ENCODE measurements at regions not wholly inside any gene's neighbourhood (a gene's known extent, or its start where the extent isn't known, plus 50 kb on each side); places are given as distances from the start of the nearest gene placed in this dataset.

- Histone ChIP-seq H3K9me3 (ENCODE audit: low read length) (no peaks in the 10 kb centered on the region), H3K79me2 (ENCODE audit: insufficient read depth, low read depth, low read length) (no peaks in the 10 kb centered on the region), H3K27ac (ENCODE audit: low read depth, low read length, poor library complexity, severe bottlenecking) (no peak overlapping the region), H4K20me1 (ENCODE audit: insufficient read depth, low read length) (no peaks in the 10 kb centered on the region), H3K9me2 (ENCODE audit: insufficient read depth, low read length) (no peaks in the 10 kb centered on the region), H2AFZ (ENCODE audit: low read length) (no peak overlapping the region), H3K4me2 (ENCODE audit: low read length) (no peak overlapping the region), H3K4me1 (ENCODE audit: insufficient read depth, low read length, poor library complexity, severe bottlenecking) (no peaks in the 10 kb centered on the region), H3K36me3 (ENCODE audit: insufficient read depth, low read length) (no peaks in the 10 kb centered on the region), H3K4me3 (ENCODE audit: low read depth, low read length, poor library complexity, severe bottlenecking) (no peak overlapping the region)
- DNase-seq (ENCODE audit: low spot score), result no peak
- CTCF ChIA-PET (ENCODE audit: unreplicated experiment), result no interaction called here
- TF ChIP-seq CTCF (conservative IDR thresholded peaks at IDR 0.05; ENCODE audit: low read length) (no peak), EZH2phosphoT487 (IDR thresholded peaks at IDR 0.05; ENCODE audit: borderline replicate concordance, low read depth, low read length) (no peak)
- POLR2A ChIA-PET, result no interaction called here
- intact Hi-C loops (cut with micrococcal nuclease; ENCODE audit: unreplicated experiment), result no loop called here
- no TSS peak for BruUV-seq (replicated peaks)
Measured at GRCh38 chr11:133732109-133732674, 113.1 kb downstream of the SPATA19 start.

- Histone ChIP-seq H2AFZ (ENCODE audit: low read length) (no peak overlapping the region), H4K20me1 (ENCODE audit: insufficient read depth, low read length) (no peaks in the 10 kb centered on the region), H3K36me3 (ENCODE audit: insufficient read depth, low read length) (no peaks in the 10 kb centered on the region), H3K79me2 (ENCODE audit: insufficient read depth, low read depth, low read length) (no peaks in the 10 kb centered on the region), H3K4me2 (ENCODE audit: low read length) (no peak overlapping the region), H3K4me3 (ENCODE audit: low read depth, low read length, poor library complexity, severe bottlenecking) (no peak overlapping the region), H3K27ac (ENCODE audit: low read depth, low read length, poor library complexity, severe bottlenecking) (no peak overlapping the region), H3K4me1 (ENCODE audit: insufficient read depth, low read length, poor library complexity, severe bottlenecking) (no peaks in the 10 kb centered on the region), H3K9me2 (ENCODE audit: insufficient read depth, low read length) (no peaks in the 10 kb centered on the region), H3K9me3 (ENCODE audit: low read length) (no peaks in the 10 kb centered on the region)
- intact Hi-C loops (cut with micrococcal nuclease; ENCODE audit: unreplicated experiment), result no loop called here
- no peak for TF ChIP-seq EZH2phosphoT487 (IDR thresholded peaks at IDR 0.05; ENCODE audit: borderline replicate concordance, low read depth, low read length)
- TF ChIP-seq CTCF (conservative IDR thresholded peaks at IDR 0.05; ENCODE audit: low read length), result no peak
- no TSS peak for BruUV-seq (replicated peaks)
- DNase-seq (ENCODE audit: low spot score), result no peak
- ChIA-PET CTCF (ENCODE audit: unreplicated experiment) (no interaction called here), POLR2A (no interaction called here)
Measured at GRCh38 chr11:133727774-133728173, 117.5 kb downstream of the SPATA19 start.

- H3K36me3 ChIP-seq (ENCODE audit: insufficient read depth, low read length), result no peaks in the 10 kb centered on the region
- no TSS peak for BruUV-seq (replicated peaks)
- TF ChIP-seq CTCF (conservative IDR thresholded peaks at IDR 0.05; ENCODE audit: low read length) (no peak), EZH2phosphoT487 (IDR thresholded peaks at IDR 0.05; ENCODE audit: borderline replicate concordance, low read depth, low read length) (no peak)
- POLR2A ChIA-PET, result no interaction called here
- H3K9me2 ChIP-seq (ENCODE audit: insufficient read depth, low read length), result no peaks in the 10 kb centered on the region
- no peak overlapping the region for H2AFZ ChIP-seq (ENCODE audit: low read length)
- DNase-seq (ENCODE audit: low spot score), result no peak
- H3K79me2 ChIP-seq (ENCODE audit: insufficient read depth, low read depth, low read length), result no peaks in the 10 kb centered on the region
- no peaks in the 10 kb centered on the region for H3K4me1 ChIP-seq (ENCODE audit: insufficient read depth, low read length, poor library complexity, severe bottlenecking)
- CTCF ChIA-PET (ENCODE audit: unreplicated experiment), result no interaction called here
- H3K27ac ChIP-seq (ENCODE audit: low read depth, low read length, poor library complexity, severe bottlenecking), result no peak overlapping the region
- no peaks in the 10 kb centered on the region for H4K20me1 ChIP-seq (ENCODE audit: insufficient read depth, low read length)
- no peak overlapping the region for H3K4me3 ChIP-seq (ENCODE audit: low read depth, low read length, poor library complexity, severe bottlenecking)
- H3K4me2 ChIP-seq (ENCODE audit: low read length), result no peak overlapping the region
- intact Hi-C loops (cut with micrococcal nuclease; ENCODE audit: unreplicated experiment), result no loop called here
- no peaks in the 10 kb centered on the region for H3K9me3 ChIP-seq (ENCODE audit: low read length)
Measured at GRCh38 chr11:133726542-133726941, 118.8 kb downstream of the SPATA19 start.

Measured in OCI-LY7 (cell line).